ENCODE measurements at regions not wholly inside any gene's neighbourhood (a gene's known extent, or its start where the extent isn't known, plus 50 kb on each side); places are given as distances from the start of the nearest gene placed in this dataset.
A peak's percentile ranks its signal among the peaks of the same experiment; 100 is the strongest.

DNA sequence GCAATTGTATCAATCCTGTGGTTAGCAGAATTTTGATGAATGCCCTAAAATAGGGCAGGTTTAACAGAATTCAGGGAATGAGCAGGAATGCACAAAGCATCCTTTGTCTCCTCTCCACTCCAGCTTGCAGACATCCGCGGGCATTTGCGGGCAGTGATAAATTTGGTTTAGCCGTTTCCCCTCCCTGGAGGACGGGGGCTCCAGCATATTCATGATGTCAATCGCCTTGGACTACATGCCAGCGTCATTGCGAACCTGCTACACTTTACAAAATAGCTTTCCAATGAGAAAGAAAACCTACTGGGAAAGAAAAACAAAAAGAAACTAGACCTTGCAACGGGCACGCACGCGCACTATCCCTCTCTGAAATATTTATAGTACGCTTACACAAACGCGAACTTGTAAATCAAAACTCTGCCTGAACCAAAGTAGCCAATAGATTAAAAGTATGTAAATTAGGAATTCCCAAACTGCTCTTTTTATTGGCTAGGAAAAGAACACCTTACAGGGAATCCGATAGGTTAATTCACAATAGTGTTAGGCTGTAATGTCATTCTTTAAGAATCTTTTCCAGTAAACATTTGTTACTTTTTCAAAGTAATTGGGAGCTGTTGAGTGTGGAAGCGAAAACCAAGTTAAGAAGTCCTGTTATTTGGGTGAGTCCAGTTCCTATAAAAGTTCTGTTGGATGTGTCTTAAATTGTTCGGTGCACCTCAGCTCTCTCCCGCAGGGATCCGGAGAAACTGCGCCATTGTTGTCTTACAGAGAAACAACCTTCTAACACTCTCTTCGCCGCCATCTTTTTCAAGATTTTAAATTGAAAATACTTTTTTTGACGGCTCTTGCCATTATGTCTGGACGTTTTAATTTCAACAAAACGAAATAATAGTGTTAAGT lies 136.7 kb downstream of the HFE start:
- Histone ChIP-seq H3K4ac (ENCODE audit: low read length) (no peak overlapping the region), H3K23ac (ENCODE audit: low read depth, low read length, poor library complexity) (no peak overlapping the region), H3K9me3 (replicated peaks in 1 of 2; ENCODE audit: control insufficient read depth in 2 of 2, insufficient read depth in 1 of 2, low read depth in 1 of 2, low read length in 2 of 2) (no peaks in the 10 kb centered on the region), H3K9ac (ENCODE audit: low read depth, low read length, poor library complexity) (peak overlapping the region; percentile 5), H3K4me2 (ENCODE audit: insufficient read depth, low read length, poor library complexity, severe bottlenecking) (peak overlapping the region; percentile 41), H3K14ac (ENCODE audit: low read length) (no peak overlapping the region), H3K18ac (ENCODE audit: low read length) (peak overlapping the region; percentile 1), H2BK5ac (ENCODE audit: low read length) (no peak overlapping the region), H3K27me3 (ENCODE audit: control insufficient read depth in 3 of 3, insufficient read depth in 3 of 3, low read depth in 1 of 3, low read length in 3 of 3) (no peaks in the 10 kb centered on the region), H4K91ac (ENCODE audit: low read depth, low read length, poor library complexity) (no peak overlapping the region), H3K79me1 (ENCODE audit: low read depth, low read length) (peaks cover 3% of the 10 kb centered on the region), H2AFZ (ENCODE audit: low read length) (peak overlapping the region; percentile 11), H3K4me3 (ENCODE audit: low read length in 2 of 2) (peak overlapping the region; percentile 69 to 86), H2AK5ac (ENCODE audit: low read depth, low read length) (no peak overlapping the region), H2BK120ac (ENCODE audit: low read depth, low read length) (no peak overlapping the region), H2BK15ac (ENCODE audit: low read length) (no peak overlapping the region), H3K36me3 (replicated peaks in 1 of 2; ENCODE audit: control insufficient read depth in 2 of 2, insufficient read depth in 2 of 2, low read length in 2 of 2) (peaks cover 0 to 4% of the 10 kb centered on the region in 2 donors), H2BK12ac (ENCODE audit: low read length) (no peak overlapping the region), H4K8ac (ENCODE audit: low read depth, low read length) (no peak overlapping the region), H3K4me1 (ENCODE audit: control insufficient read depth in 2 of 2, insufficient read depth in 1 of 2, low read depth in 1 of 2, low read length in 2 of 2) (peaks cover 6 to 24% of the 10 kb centered on the region in 2 donors), H3K27ac (replicated peaks; ENCODE audit: low read length) (peak overlapping the region; percentile 93)
- WGBS, 2 donors (ENCODE audit: extremely low coverage in 2 of 2, insufficient read length in 2 of 2, insufficient replicate concordance in 1 of 2): no CpG with 5 or more reads among the region's 26 CpGs
- DNase-seq (ENCODE audit: low spot score): peak; percentile 74

DNA sequence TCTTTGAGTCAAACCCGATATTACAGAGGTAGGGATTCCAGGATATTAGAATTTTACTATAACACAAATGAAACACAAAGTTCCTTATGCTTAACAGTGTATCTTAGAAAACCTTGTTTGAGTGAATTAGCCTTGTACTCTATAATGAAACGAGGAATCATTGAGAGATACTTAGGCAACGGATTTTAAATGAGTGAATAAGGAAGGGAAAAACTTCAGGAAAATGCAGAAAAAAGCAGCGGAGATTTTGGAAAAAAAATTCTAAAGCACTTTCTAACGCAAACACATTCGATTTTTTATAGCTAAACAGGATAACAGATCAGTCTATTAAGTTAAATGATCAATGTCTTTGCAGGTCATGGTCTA lies 137.3 kb downstream of the HFE start:
- Histone ChIP-seq H3K79me1 (ENCODE audit: low read depth, low read length) (peaks cover 3% of the 10 kb centered on the region), H2BK5ac (ENCODE audit: low read length) (no peak overlapping the region), H3K4ac (ENCODE audit: low read length) (no peak overlapping the region), H2BK120ac (ENCODE audit: low read depth, low read length) (no peak overlapping the region), H2AFZ (ENCODE audit: low read length) (no peak overlapping the region), H3K9me3 (replicated peaks in 1 of 2; ENCODE audit: control insufficient read depth in 2 of 2, insufficient read depth in 1 of 2, low read depth in 1 of 2, low read length in 2 of 2) (no peaks in the 10 kb centered on the region), H3K4me3 (ENCODE audit: low read length in 2 of 2) (peak overlapping the region; percentile 58 to 69), H3K9ac (ENCODE audit: low read depth, low read length, poor library complexity) (no peak overlapping the region), H3K18ac (ENCODE audit: low read length) (no peak overlapping the region), H3K27ac (replicated peaks; ENCODE audit: low read length) (peak overlapping the region; percentile 93), H4K8ac (ENCODE audit: low read depth, low read length) (no peak overlapping the region), H3K27me3 (ENCODE audit: control insufficient read depth in 3 of 3, insufficient read depth in 3 of 3, low read depth in 1 of 3, low read length in 3 of 3) (no peaks in the 10 kb centered on the region), H3K14ac (ENCODE audit: low read length) (no peak overlapping the region), H3K4me1 (ENCODE audit: control insufficient read depth in 2 of 2, insufficient read depth in 1 of 2, low read depth in 1 of 2, low read length in 2 of 2) (peaks cover 4 to 23% of the 10 kb centered on the region in 2 donors), H3K4me2 (ENCODE audit: insufficient read depth, low read length, poor library complexity, severe bottlenecking) (no peak overlapping the region), H4K91ac (ENCODE audit: low read depth, low read length, poor library complexity) (no peak overlapping the region), H3K23ac (ENCODE audit: low read depth, low read length, poor library complexity) (no peak overlapping the region), H2BK12ac (ENCODE audit: low read length) (no peak overlapping the region), H2BK15ac (ENCODE audit: low read length) (no peak overlapping the region), H2AK5ac (ENCODE audit: low read depth, low read length) (no peak overlapping the region), H3K36me3 (replicated peaks in 1 of 2; ENCODE audit: control insufficient read depth in 2 of 2, insufficient read depth in 2 of 2, low read length in 2 of 2) (peaks cover 0 to 4% of the 10 kb centered on the region in 2 donors)
- no peak for DNase-seq (ENCODE audit: low spot score)
- no CpG with 5 or more reads among the region's 6 CpGs for WGBS, 2 donors (ENCODE audit: extremely low coverage in 2 of 2, insufficient read length in 2 of 2, insufficient replicate concordance in 1 of 2)

DNA sequence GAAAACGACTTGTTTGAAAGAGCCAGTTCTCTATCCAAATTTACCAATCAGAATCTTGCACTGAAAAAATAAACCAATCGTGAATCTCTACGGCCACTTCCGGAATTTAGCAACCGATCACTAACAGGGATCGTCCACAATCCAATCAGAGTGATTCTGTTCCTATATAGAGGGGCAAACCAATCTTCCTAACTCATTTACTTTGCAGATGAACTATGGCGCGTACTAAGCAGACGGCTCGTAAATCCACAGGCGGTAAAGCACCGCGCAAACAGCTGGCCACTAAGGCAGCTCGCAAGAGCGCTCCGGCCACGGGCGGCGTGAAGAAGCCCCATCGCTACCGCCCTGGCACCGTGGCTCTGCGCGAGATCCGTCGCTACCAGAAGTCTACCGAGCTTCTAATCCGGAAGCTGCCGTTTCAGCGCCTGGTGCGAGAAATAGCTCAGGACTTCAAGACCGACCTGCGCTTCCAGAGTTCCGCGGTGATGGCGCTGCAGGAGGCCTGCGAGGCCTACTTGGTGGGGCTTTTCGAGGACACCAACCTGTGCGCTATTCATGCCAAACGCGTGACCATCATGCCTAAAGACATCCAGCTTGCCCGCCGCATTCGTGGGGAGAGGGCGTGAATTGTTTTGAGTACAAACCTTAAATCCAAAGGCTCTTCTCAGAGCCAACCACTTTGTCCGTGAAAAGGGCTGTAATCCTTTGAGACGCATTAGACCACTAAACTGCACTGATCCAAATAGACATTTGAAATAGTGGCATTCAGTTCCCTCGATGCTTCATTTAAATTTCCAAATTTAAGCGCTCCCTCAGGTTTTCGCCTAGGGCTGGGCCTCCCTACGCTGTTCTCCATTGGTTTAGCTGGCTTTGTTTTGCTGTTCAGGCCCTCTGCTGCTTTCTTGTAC lies 138.0 kb downstream of the HFE start:
- DNase-seq (ENCODE audit: low spot score): peak; percentile 85
- no peaks in the 10 kb centered on the region for H3K9me3 ChIP-seq (replicated peaks in 1 of 2; ENCODE audit: control insufficient read depth in 2 of 2, insufficient read depth in 1 of 2, low read depth in 1 of 2, low read length in 2 of 2)
- H2BK120ac ChIP-seq (ENCODE audit: low read depth, low read length): no peak overlapping the region
- no peak overlapping the region for H2AK5ac ChIP-seq (ENCODE audit: low read depth, low read length)
- peak overlapping the region; percentile 98 for H3K23ac ChIP-seq (ENCODE audit: low read depth, low read length, poor library complexity)
- peaks cover 4 to 23% of the 10 kb centered on the region in 2 donors for H3K4me1 ChIP-seq (ENCODE audit: control insufficient read depth in 2 of 2, insufficient read depth in 1 of 2, low read depth in 1 of 2, low read length in 2 of 2)
- no peak overlapping the region for H4K8ac ChIP-seq (ENCODE audit: low read depth, low read length)
- WGBS, 2 donors (ENCODE audit: extremely low coverage in 2 of 2, insufficient read length in 2 of 2, insufficient replicate concordance in 1 of 2): no CpG with 5 or more reads among the region's 51 CpGs
- no peak overlapping the region for H2BK15ac ChIP-seq (ENCODE audit: low read length)
- peak overlapping the region; percentile 95 for H3K18ac ChIP-seq (ENCODE audit: low read length)
- H4K91ac ChIP-seq (ENCODE audit: low read depth, low read length, poor library complexity): no peak overlapping the region
- peak overlapping the region; percentile 95 for H3K9ac ChIP-seq (ENCODE audit: low read depth, low read length, poor library complexity)
- H3K79me1 ChIP-seq (ENCODE audit: low read depth, low read length): peaks cover 3% of the 10 kb centered on the region
- H3K4me3 ChIP-seq (ENCODE audit: low read length in 2 of 2): peak overlapping the region; percentile 69 to 87
- H3K36me3 ChIP-seq (replicated peaks in 1 of 2; ENCODE audit: control insufficient read depth in 2 of 2, insufficient read depth in 2 of 2, low read length in 2 of 2): peaks cover 0 to 4% of the 10 kb centered on the region in 2 donors
- H3K4ac ChIP-seq (ENCODE audit: low read length): no peak overlapping the region
- H3K27ac ChIP-seq (replicated peaks; ENCODE audit: low read length): peak overlapping the region; percentile 95
- no peak overlapping the region for H2BK5ac ChIP-seq (ENCODE audit: low read length)
- peak overlapping the region; percentile 69 for H3K4me2 ChIP-seq (ENCODE audit: insufficient read depth, low read length, poor library complexity, severe bottlenecking)
- peak overlapping the region; percentile 12 for H3K14ac ChIP-seq (ENCODE audit: low read length)
- no peaks in the 10 kb centered on the region for H3K27me3 ChIP-seq (ENCODE audit: control insufficient read depth in 3 of 3, insufficient read depth in 3 of 3, low read depth in 1 of 3, low read length in 3 of 3)
- H2AFZ ChIP-seq (ENCODE audit: low read length): no peak overlapping the region
- H2BK12ac ChIP-seq (ENCODE audit: low read length): no peak overlapping the region
